Fibroblast of the aortic adventitia (primary cell): ENCODE measurements at regions not wholly inside any gene's neighbourhood (a gene's known extent, or its start where the extent isn't known, plus 50 kb on each side); places are given as distances from the start of the nearest gene placed in this dataset.
A peak's percentile ranks its signal among the peaks of the same experiment; 100 is the strongest.
"Not testable (repeated sequence)": the region's sequence is repeated elsewhere in the genome, so short reads cannot be mapped to it uniquely, and the experiment has no call there.

Source experiments
- DNase-seq: peaks from one replicate; pipeline ENCODE4 v3.0.0-alpha.2; 2010; ENCODE audit warnings: low read depth
- H3K4me3 ChIP-seq: 2 replicates; pipeline ENCODE4 v1.5.1; 2011; ENCODE audit warnings: low read depth, mild to moderate bottlenecking, control low read depth, low read length, moderate library complexity
- TF ChIP-seq, protein P1 (sequence below): IDR thresholded peaks from 2 replicates; pipeline ENCODE4 v1.5.1; 2011; ENCODE audit warnings: mild to moderate bottlenecking, low read length, control low read depth, inconsistent platforms; ENCODE audit not compliant: insufficient read depth

DNA sequence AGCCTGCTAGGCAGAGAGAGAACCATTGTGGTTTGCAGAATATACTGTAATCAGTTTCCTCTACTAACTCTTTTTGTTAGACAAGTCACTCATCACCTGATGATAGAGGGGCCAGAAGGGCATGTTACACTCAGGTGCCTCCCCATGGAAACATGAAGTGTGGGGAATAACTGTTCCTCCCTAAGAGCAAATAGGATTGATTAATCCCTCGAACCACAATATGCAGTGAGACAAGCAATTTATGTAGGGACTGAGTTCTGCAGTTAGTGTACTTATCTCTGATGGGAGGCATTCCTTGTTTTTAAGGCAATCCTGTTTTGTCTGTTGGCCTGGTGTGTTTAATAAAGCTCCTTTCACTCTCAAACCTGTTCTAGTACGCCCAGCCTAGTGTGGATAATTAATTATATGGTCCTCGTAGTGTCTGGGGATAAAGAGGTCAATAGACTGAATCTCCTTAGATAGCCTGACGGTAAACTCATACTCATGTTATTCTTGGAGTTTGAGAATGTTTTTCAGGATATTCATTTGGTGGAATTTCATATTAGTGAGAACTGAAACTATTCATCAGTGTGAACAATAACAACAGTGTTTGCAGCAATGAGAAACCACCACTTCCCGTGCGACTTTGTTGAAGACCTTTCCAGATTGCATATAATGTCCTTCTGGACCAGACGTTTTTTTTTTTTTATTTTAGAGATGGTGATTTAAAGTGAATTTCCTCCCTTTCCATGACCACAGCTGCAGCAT, 344.8 kb upstream of the FZD8 start:
- DNase-seq = peak; percentile 18
- TF ChIP-seq, protein P1, sequence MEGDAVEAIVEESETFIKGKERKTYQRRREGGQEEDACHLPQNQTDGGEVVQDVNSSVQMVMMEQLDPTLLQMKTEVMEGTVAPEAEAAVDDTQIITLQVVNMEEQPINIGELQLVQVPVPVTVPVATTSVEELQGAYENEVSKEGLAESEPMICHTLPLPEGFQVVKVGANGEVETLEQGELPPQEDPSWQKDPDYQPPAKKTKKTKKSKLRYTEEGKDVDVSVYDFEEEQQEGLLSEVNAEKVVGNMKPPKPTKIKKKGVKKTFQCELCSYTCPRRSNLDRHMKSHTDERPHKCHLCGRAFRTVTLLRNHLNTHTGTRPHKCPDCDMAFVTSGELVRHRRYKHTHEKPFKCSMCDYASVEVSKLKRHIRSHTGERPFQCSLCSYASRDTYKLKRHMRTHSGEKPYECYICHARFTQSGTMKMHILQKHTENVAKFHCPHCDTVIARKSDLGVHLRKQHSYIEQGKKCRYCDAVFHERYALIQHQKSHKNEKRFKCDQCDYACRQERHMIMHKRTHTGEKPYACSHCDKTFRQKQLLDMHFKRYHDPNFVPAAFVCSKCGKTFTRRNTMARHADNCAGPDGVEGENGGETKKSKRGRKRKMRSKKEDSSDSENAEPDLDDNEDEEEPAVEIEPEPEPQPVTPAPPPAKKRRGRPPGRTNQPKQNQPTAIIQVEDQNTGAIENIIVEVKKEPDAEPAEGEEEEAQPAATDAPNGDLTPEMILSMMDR = no peak
- no peak overlapping the region for H3K4me3 ChIP-seq

DNA sequence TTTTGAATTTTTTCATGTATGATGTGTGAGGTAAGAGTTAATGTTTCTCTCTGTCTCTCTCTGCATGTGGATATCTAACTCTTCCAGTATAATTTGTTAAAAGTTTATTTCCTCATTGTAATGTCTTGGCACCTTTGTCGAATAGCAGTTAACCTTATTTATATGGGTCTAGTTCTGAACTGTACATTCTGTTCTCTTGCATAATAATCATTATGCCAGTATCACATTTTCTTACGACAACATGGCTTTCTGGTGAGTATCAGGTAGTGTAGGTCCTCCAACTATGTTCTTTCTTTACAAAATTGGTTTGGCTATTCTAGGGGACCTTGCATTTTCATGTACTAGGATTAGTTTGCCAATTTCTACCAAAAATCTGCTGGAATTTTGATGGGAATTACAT, 337.0 kb upstream of the FZD8 start:
- no peak for DNase-seq
- TF ChIP-seq, protein P1 = no peak
- no peak overlapping the region for H3K4me3 ChIP-seq

DNA sequence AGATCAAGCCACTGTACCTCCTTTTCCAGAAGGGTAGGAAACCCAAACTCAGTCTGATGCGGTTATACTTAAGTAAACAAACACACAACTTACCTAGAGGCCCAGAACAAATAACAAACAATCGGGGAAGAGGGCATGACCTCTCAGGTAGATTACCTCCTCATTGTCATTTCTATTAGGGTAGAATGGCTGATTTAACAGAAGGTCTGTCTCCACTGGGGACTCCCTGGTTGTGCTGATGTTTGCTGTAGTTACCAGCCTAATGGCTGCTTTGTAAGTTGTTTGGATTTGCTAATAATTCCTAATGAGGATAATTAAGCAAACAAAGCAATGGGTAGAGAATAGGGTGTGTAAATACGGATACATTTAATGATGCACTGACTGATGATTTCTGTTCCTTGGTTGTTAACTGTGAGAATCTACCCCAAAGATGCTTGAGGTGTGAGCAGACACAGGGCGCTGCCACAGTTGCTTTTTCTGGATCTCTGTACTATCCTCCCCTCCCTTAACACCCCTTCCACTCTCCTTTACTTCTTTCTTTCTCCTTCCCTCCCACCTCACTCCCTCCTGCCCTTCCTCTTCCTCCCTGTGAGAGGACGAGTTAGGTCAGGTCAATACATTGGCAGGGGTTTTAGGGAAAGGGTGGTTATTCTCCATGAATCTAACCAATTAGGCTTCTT, 332.0 kb upstream of the FZD8 start:
- DNase-seq, H3K4me3 ChIP-seq: not testable (repeated sequence)

DNA sequence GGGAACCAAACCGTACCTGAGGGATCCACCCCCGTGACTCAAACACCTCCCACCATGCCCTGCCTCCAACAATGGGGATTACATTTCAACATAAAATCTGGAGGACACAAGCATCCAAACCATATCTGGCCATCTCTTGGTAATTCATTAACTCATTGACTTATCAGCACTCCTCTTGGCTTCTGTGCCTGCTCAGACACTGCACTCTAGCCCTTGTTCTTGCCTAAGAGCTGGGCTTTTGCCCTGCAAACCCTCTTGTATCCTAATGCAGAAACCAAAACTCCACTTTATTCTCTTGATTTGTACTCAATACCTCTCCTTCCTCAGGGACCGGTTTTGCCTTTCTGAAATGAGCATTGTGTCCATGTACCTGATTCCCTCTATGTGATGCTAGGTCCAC, 330.2 kb upstream of the FZD8 start:
- TF ChIP-seq, protein P1 = no peak
- DNase-seq = no peak

DNA sequence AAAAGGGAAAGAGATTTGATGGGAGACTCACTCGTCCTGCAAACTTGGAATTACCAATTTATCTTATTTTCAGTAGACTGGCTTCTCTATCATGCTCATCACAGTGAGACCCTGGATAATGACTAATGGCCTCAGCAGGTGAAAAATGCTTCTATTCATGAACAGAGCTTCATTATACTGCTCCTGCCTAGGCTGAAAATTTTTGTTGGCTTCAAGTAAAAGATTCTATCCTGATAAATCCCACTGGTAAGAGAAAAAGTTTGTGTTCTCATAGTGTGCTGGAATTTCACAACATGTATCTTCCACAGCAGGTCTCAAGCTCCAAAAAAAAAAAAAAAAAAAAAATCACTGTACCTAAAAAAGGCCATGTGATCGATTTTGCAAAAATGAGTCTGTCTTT, 329.3 kb upstream of the FZD8 start:
- TF ChIP-seq, protein P1 = no peak
- H3K4me3 ChIP-seq = no peak overlapping the region
- no peak for DNase-seq

More for the DNA sequence above, 330.2 kb upstream of the FZD8 start:
- no peak overlapping the region for H3K4me3 ChIP-seq

DNA sequence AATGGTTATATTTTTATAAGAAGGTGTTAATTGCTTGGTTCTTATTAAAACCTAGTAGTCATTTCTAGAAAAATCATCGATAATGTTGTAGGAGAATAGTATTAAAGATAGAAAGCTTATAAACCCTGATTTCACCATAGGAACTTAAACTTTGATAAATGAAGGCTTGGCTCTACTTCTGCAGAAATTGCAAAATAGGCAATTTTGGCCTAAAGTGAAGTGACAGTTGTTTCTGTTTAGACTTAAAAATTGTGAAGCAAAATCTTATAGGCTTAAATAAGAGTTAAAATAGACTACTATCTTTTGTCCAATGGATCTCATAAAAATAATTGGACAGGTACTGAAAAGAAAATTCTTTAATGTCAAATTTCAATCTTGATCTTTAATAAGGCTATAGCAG, 321.6 kb upstream of the FZD8 start:
- TF ChIP-seq, protein P1 = no peak
- H3K4me3 ChIP-seq = no peak overlapping the region
- DNase-seq = peak; percentile 8

DNA sequence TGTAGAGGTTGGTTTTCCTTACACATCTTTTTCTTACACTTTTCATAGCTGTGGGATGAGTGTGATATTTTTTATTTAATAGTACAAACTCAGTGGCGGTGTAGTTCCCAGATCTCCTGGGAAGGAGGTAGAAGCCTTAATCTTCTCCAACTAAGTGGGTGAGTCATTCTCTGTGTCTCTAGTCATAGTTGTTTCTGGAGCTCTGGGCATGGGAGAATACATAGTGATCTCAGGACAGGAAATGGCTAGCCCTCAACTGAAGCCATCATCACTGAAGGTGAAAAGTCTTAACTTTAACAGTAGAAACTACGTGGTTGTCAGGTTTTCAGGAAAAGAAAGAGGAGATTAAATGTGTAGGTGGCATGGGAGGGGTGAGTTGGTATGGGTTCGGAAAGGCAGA, 319.4 kb upstream of the FZD8 start:
- TF ChIP-seq, protein P1 = no peak
- DNase-seq = peak; percentile 50
- no peak overlapping the region for H3K4me3 ChIP-seq
